ENCODE measurements at regions not wholly inside any gene's neighbourhood (a gene's known extent, or its start where the extent isn't known, plus 50 kb on each side); places are given as distances from the start of the nearest gene placed in this dataset.
"Not testable (repeated sequence)": the region's sequence is repeated elsewhere in the genome, so short reads cannot be mapped to it uniquely, and the experiment has no call there.

- TF ChIP-seq ARID4B (CRISPR knock-in tag; IDR thresholded peaks at IDR 0.05; ENCODE audit: borderline replicate concordance) (no peak), ERG (CRISPR knock-in tag; IDR thresholded peaks at IDR 0.05) (no peak), FOXK1 (CRISPR knock-in tag; IDR thresholded peaks at IDR 0.05) (no peak)
Measured at GRCh38 chr11:7143908-7144307, 55.1 kb downstream of the RBMXL2 start (continued).

- H3K4me3 Mint-ChIP-seq; CTCF ChIA-PET; H3K36me3 Mint-ChIP-seq; H3K27me3 Mint-ChIP-seq (ENCODE audit: low read depth); ATAC-seq; H3K4me1 Mint-ChIP-seq; H3K27ac Mint-ChIP-seq; POLR2A ChIA-PET; DNase-seq (ENCODE audit: low spot score): not testable (repeated sequence)
- peaks cover 33% of the 10 kb centered on the region for H3K9me3 Mint-ChIP-seq
Measured at GRCh38 chr11:7150104-7150503, 61.3 kb downstream of the RBMXL2 start.

DNA sequence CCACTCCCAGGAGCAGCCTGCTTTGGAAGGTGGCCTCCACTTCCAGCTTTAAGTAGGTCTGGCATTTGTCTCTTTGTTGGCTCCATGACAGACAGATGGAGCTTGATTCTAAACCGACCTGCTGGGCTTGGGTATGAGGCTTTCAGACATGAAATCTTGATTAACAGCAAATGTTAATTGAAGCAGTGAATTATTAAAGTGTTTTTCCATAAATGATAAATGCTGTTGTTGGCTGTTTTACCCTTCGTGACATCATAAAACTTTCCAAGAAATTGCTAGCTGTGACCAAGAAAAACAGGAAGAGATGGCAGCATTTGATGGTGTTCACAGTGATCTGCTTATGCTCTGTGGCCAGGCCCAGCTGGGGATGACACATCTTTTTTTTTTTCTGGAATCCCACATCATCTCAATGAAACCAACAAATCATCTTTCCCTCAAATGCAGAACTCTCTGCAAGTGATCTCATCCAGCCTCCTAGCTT, 66.1 kb downstream of the RBMXL2 start:
- no peak for DNase-seq (ENCODE audit: low spot score)
- POLR2A ChIA-PET: no interaction called here
- Mint-ChIP-seq H3K4me1 (no peaks in the 10 kb centered on the region), H3K36me3 (no peaks in the 10 kb centered on the region), H3K4me3 (no peak overlapping the region), H3K9me3 (peaks cover 9% of the 10 kb centered on the region; the same call in 1 of the 2 replicates), H3K27ac (no peak overlapping the region), H3K27me3 (ENCODE audit: low read depth) (peaks cover 3% of the 10 kb centered on the region; the same call in 1 of the 2 replicates)
- TF ChIP-seq ZNF423 (CRISPR knock-in tag; IDR thresholded peaks at IDR 0.05): no peak
- no peak for TF ChIP-seq ELF4 (CRISPR knock-in tag; IDR thresholded peaks at IDR 0.05; ENCODE audit: low read depth)
- TF ChIP-seq, protein P1, sequence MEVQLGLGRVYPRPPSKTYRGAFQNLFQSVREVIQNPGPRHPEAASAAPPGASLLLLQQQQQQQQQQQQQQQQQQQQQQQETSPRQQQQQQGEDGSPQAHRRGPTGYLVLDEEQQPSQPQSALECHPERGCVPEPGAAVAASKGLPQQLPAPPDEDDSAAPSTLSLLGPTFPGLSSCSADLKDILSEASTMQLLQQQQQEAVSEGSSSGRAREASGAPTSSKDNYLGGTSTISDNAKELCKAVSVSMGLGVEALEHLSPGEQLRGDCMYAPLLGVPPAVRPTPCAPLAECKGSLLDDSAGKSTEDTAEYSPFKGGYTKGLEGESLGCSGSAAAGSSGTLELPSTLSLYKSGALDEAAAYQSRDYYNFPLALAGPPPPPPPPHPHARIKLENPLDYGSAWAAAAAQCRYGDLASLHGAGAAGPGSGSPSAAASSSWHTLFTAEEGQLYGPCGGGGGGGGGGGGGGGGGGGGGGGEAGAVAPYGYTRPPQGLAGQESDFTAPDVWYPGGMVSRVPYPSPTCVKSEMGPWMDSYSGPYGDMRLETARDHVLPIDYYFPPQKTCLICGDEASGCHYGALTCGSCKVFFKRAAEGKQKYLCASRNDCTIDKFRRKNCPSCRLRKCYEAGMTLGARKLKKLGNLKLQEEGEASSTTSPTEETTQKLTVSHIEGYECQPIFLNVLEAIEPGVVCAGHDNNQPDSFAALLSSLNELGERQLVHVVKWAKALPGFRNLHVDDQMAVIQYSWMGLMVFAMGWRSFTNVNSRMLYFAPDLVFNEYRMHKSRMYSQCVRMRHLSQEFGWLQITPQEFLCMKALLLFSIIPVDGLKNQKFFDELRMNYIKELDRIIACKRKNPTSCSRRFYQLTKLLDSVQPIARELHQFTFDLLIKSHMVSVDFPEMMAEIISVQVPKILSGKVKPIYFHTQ (CRISPR knock-in tag; IDR thresholded peaks at IDR 0.05): no peak
- TF ChIP-seq, protein P2, sequence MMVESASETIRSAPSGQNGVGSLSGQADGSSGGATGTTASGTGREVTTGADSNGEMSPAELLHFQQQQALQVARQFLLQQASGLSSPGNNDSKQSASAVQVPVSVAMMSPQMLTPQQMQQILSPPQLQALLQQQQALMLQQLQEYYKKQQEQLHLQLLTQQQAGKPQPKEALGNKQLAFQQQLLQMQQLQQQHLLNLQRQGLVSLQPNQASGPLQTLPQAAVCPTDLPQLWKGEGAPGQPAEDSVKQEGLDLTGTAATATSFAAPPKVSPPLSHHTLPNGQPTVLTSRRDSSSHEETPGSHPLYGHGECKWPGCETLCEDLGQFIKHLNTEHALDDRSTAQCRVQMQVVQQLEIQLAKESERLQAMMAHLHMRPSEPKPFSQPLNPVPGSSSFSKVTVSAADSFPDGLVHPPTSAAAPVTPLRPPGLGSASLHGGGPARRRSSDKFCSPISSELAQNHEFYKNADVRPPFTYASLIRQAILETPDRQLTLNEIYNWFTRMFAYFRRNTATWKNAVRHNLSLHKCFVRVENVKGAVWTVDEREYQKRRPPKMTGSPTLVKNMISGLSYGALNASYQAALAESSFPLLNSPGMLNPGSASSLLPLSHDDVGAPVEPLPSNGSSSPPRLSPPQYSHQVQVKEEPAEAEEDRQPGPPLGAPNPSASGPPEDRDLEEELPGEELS (CRISPR knock-in tag; IDR thresholded peaks at IDR 0.05): no peak
- ATAC-seq: no peak
- CTCF ChIA-PET: interaction anchor here (1.5 kb wide), 1 partner anchor 502 kb away, joined by 3 read pairs; no protein-coding TSS in a partner anchor

- Mint-ChIP-seq H3K4me1 (no peaks in the 10 kb centered on the region), H3K36me3 (no peaks in the 10 kb centered on the region), H3K4me3 (no peak overlapping the region), H3K9me3 (no peaks in the 10 kb centered on the region; the same call in 1 of the 2 replicates), H3K27me3 (ENCODE audit: low read depth) (peaks cover 3% of the 10 kb centered on the region; the same call in 1 of the 2 replicates), H3K27ac (no peak overlapping the region)
- TF ChIP-seq CTCF (IDR thresholded peaks at IDR 0.05) (no peak), SP1 (CRISPR knock-in tag; conservative IDR thresholded peaks at IDR 0.05) (no peak), ZNF396 (CRISPR knock-in tag; IDR thresholded peaks at IDR 0.05; ENCODE audit: borderline replicate concordance) (no peak), ZMAT4 (CRISPR knock-in tag; IDR thresholded peaks at IDR 0.05) (no peak), ELF4 (CRISPR knock-in tag; IDR thresholded peaks at IDR 0.05; ENCODE audit: low read depth) (no peak)
- no peak for ATAC-seq
- CTCF ChIA-PET: no interaction called here
- no peak for DNase-seq (ENCODE audit: low spot score)
- POLR2A ChIA-PET: no interaction called here
Measured at GRCh38 chr11:7160814-7161489, 72.2 kb downstream of the RBMXL2 start.

Data from WTC11 (cell line).